ENCODE measurements at regions not wholly inside any gene's neighbourhood (a gene's known extent, or its start where the extent isn't known, plus 50 kb on each side); places are given as distances from the start of the nearest gene placed in this dataset.

- DNase-seq (ENCODE audit: low read depth in 2 of 2) = no peak
Observed at GRCh38 chr10:78559661-78560340, 509.0 kb upstream of the ZMIZ1 start.

- DNase-seq (ENCODE audit: low read depth in 2 of 2) = no peak
Observed at GRCh38 chr10:78560341-78560688, 508.5 kb upstream of the ZMIZ1 start.

GRCh38 chr10:78563314-78563713 is 505.5 kb upstream of the ZMIZ1 start:
- no peak for DNase-seq (ENCODE audit: low read depth in 2 of 2)

- DNase-seq (ENCODE audit: low read depth in 2 of 2) = no peak
Observed at GRCh38 chr10:78565841-78566240, 502.9 kb upstream of the ZMIZ1 start.

- DNase-seq (ENCODE audit: low read depth in 2 of 2) = no peak
Observed at GRCh38 chr10:78566284-78567111, 502.3 kb upstream of the ZMIZ1 start.

GRCh38 chr10:78567680-78568455 is 500.9 kb upstream of the ZMIZ1 start:
- DNase-seq (ENCODE audit: low read depth in 2 of 2) = no peak

- no peak for DNase-seq (ENCODE audit: low read depth in 2 of 2)
Observed at GRCh38 chr10:78568620-78569019, 500.1 kb upstream of the ZMIZ1 start.

GRCh38 chr10:78570633-78571235 is 498.0 kb upstream of the ZMIZ1 start:
- no peak for DNase-seq (ENCODE audit: low read depth in 2 of 2)

GRCh38 chr10:78571286-78571685 is 497.5 kb upstream of the ZMIZ1 start:
- DNase-seq (ENCODE audit: low read depth in 2 of 2) = no peak

GRCh38 chr10:78571891-78572290 is 496.9 kb upstream of the ZMIZ1 start:
- no peak for DNase-seq (ENCODE audit: low read depth in 2 of 2)

GRCh38 chr10:78572565-78572964 is 496.2 kb upstream of the ZMIZ1 start:
- DNase-seq (ENCODE audit: low read depth in 2 of 2) = no peak

GRCh38 chr10:78574547-78574946 is 494.2 kb upstream of the ZMIZ1 start:
- DNase-seq (ENCODE audit: low read depth in 2 of 2) = no peak

GRCh38 chr10:78575400-78575799 is 493.4 kb upstream of the ZMIZ1 start:
- no peak for DNase-seq (ENCODE audit: low read depth in 2 of 2)

- no peak for DNase-seq (ENCODE audit: low read depth in 2 of 2)
Observed at GRCh38 chr10:78576276-78576675, 492.5 kb upstream of the ZMIZ1 start.

- DNase-seq (ENCODE audit: low read depth in 2 of 2) = no peak
Observed at GRCh38 chr10:78577712-78578111, 491.1 kb upstream of the ZMIZ1 start.

- peak in 1 of 2 donors; percentile 14 for DNase-seq (ENCODE audit: low read depth in 2 of 2)
Observed at GRCh38 chr10:78578929-78579328, 489.8 kb upstream of the ZMIZ1 start.

GRCh38 chr10:78579576-78579975 is 489.2 kb upstream of the ZMIZ1 start:
- DNase-seq (ENCODE audit: low read depth in 2 of 2) = no peak

- no peak for DNase-seq (ENCODE audit: low read depth in 2 of 2)
Observed at GRCh38 chr10:78579995-78580394, 488.8 kb upstream of the ZMIZ1 start.

GRCh38 chr10:78581133-78581694 is 487.6 kb upstream of the ZMIZ1 start:
- no peak for DNase-seq (ENCODE audit: low read depth in 2 of 2)

- no peak for DNase-seq (ENCODE audit: low read depth in 2 of 2)
Observed at GRCh38 chr10:78582540-78582939, 486.2 kb upstream of the ZMIZ1 start.

GRCh38 chr10:78584266-78584665 is 484.5 kb upstream of the ZMIZ1 start:
- DNase-seq (ENCODE audit: low read depth in 2 of 2) = no peak

GRCh38 chr10:78584681-78585080 is 484.1 kb upstream of the ZMIZ1 start:
- DNase-seq (ENCODE audit: low read depth in 2 of 2) = no peak
